MCF 10A (cell line): ENCODE measurements at regions not wholly inside any gene's neighbourhood (a gene's known extent, or its start where the extent isn't known, plus 50 kb on each side); places are given as distances from the start of the nearest gene placed in this dataset.

Experiments
- BruUV-seq: library from RNA; stranded (reverse); fragments of 400-500 nt; replicated peaks from 2 replicates; lab custom pipeline; 2021; lab: Mats Ljungman, UMichigan
- CTCF ChIA-PET: fragments of 300-600 bp; sonication (Branson Sonifier 250); formaldehyde crosslinking; extraction: SDS; loops from one replicate; lab custom pipeline; 2021; ENCODE audit warnings: antibody characterized with exemption, inconsistent platforms; lab: Yijun Ruan, JAX
- POLR2A ChIA-PET: fragments of 300-600, 350-650 bp; sonication (Branson Sonifier 250); formaldehyde crosslinking; extraction: SDS; loops from one replicate; lab custom pipeline; 2020; ENCODE audit warnings: antibody characterized with exemption, inconsistent platforms; lab: Yijun Ruan, JAX
- DNase-seq: peaks from one replicate; pipeline ENCODE4 v3.0.0-alpha.2; 2018; ENCODE audit not compliant: unreplicated experiment
- H3K27ac Mint-ChIP-seq: one replicate; pipeline ENCODE4 v1.8.0; 2022; ENCODE audit warnings: mild to moderate bottlenecking, low read depth, mixed read lengths; ENCODE audit not compliant: unreplicated experiment
- H3K27me3 Mint-ChIP-seq: one replicate; pipeline ENCODE4 v1.8.0; 2022; ENCODE audit warnings: mixed read lengths; ENCODE audit not compliant: insufficient read depth, unreplicated experiment
- H3K36me3 Mint-ChIP-seq: one replicate; pipeline ENCODE4 v1.8.0; 2022; ENCODE audit warnings: mild to moderate bottlenecking, moderate library complexity, mixed read lengths; ENCODE audit not compliant: insufficient read depth, unreplicated experiment
- H3K4me1 Mint-ChIP-seq: one replicate; pipeline ENCODE4 v1.8.0; 2022; ENCODE audit warnings: mixed read lengths; ENCODE audit not compliant: insufficient read depth, unreplicated experiment
- H3K4me3 Mint-ChIP-seq: one replicate; pipeline ENCODE4 v1.8.0; 2022; ENCODE audit warnings: mild to moderate bottlenecking, moderate library complexity, mixed read lengths; ENCODE audit not compliant: unreplicated experiment
- H3K9me3 Mint-ChIP-seq: one replicate; pipeline ENCODE4 v1.8.0; 2022; ENCODE audit warnings: mixed read lengths; ENCODE audit not compliant: unreplicated experiment
- CTCF ChIP-seq: fragments of 200-600 bp; IDR thresholded peaks from one replicate; pipeline ENCODE4 v1.8.0; 2022; ENCODE audit warnings: antibody characterized with exemption, mild to moderate bottlenecking; ENCODE audit not compliant: unreplicated experiment
- intact Hi-C: fragments of 100-400 bp; cut with micrococcal nuclease; formaldehyde crosslinking; loops from 2 replicates; pipeline ENCODE4 v1.14.1; 2022

- Mint-ChIP-seq H3K4me3 (no peak overlapping the region), H3K27ac (no peak overlapping the region), H3K4me1 (no peaks in the 10 kb centered on the region), H3K36me3 (no peaks in the 10 kb centered on the region), H3K9me3 (no peaks in the 10 kb centered on the region), H3K27me3 (no peaks in the 10 kb centered on the region)
- no peak for TF ChIP-seq CTCF
- ChIA-PET CTCF (interaction anchor here (0.6 kb wide), 1 partner anchor 795 kb away, joined by 3 read pairs; no protein-coding TSS in a partner anchor), POLR2A (interaction anchor here (0.6 kb wide), 1 partner anchor 1098 kb away, joined by 3 read pairs; no protein-coding TSS in a partner anchor)
- DNase-seq, result no peak
- no TSS peak for BruUV-seq
- intact Hi-C loops, result no loop called here
Observed at GRCh38 chr1:79524126-79524525, 517.6 kb upstream of the ADGRL4 start.

- Mint-ChIP-seq H3K4me1 (no peaks in the 10 kb centered on the region), H3K4me3 (no peak overlapping the region), H3K27me3 (no peaks in the 10 kb centered on the region), H3K9me3 (no peaks in the 10 kb centered on the region), H3K36me3 (no peaks in the 10 kb centered on the region), H3K27ac (no peak overlapping the region)
- ChIA-PET POLR2A (no interaction called here), CTCF (interaction anchor here (0.6 to 0.7 kb wide), 2 partner anchors 97 to 612 kb away, joined by 3 read pairs; no protein-coding TSS in a partner anchor)
- intact Hi-C loops, result no loop called here
- no TSS peak for BruUV-seq
- no peak for DNase-seq
- TF ChIP-seq CTCF, result no peak
Observed at GRCh38 chr1:79519084-79519760, 512.7 kb upstream of the ADGRL4 start.

GRCh38 chr1:79517470-79518224 is 511.1 kb upstream of the ADGRL4 start:
- intact Hi-C loops, result no loop called here
- no peak overlapping the region for H3K4me3 Mint-ChIP-seq
- no peaks in the 10 kb centered on the region for H3K4me1 Mint-ChIP-seq
- DNase-seq, result no peak
- no TSS peak for BruUV-seq
- ChIA-PET POLR2A (no interaction called here), CTCF (no interaction called here)
- H3K27me3 Mint-ChIP-seq, result no peaks in the 10 kb centered on the region
- H3K36me3 Mint-ChIP-seq, result no peaks in the 10 kb centered on the region
- no peak for TF ChIP-seq CTCF
- no peak overlapping the region for H3K27ac Mint-ChIP-seq
- no peaks in the 10 kb centered on the region for H3K9me3 Mint-ChIP-seq

- Mint-ChIP-seq H3K36me3 (no peaks in the 10 kb centered on the region), H3K4me1 (peaks cover 7% of the 10 kb centered on the region), H3K27ac (no peak overlapping the region), H3K4me3 (no peak overlapping the region), H3K27me3 (no peaks in the 10 kb centered on the region), H3K9me3 (no peaks in the 10 kb centered on the region)
- intact Hi-C loops, result no loop called here
- no peak for TF ChIP-seq CTCF
- DNase-seq, result no peak
- CTCF ChIA-PET, result no interaction called here
- no TSS peak for BruUV-seq
- POLR2A ChIA-PET, result no interaction called here
Observed at GRCh38 chr1:79507770-79508169, 501.2 kb upstream of the ADGRL4 start.
